Skeletal muscle cell (primary cell): ENCODE measurements at regions not wholly inside any gene's neighbourhood (a gene's known extent, or its start where the extent isn't known, plus 50 kb on each side); places are given as distances from the start of the nearest gene placed in this dataset.
"Not testable (repeated sequence)": the region's sequence is repeated elsewhere in the genome, so short reads cannot be mapped to it uniquely, and the experiment has no call there.

Source experiments
- DNase-seq: peaks from one replicate; pipeline ENCODE4 v3.0.0-alpha.2; 2010; ENCODE audit warnings: low read depth
- H3K4me3 ChIP-seq: 2 replicates; pipeline ENCODE4 v1.5.1; 2011; ENCODE audit warnings: low read depth, mild to moderate bottlenecking, control low read depth, low read length, moderate library complexity

GRCh38 chr18:8526332-8526731, 82.9 kb upstream of the RAB12 start:
- no peak for DNase-seq
- no peak overlapping the region for H3K4me3 ChIP-seq

DNA sequence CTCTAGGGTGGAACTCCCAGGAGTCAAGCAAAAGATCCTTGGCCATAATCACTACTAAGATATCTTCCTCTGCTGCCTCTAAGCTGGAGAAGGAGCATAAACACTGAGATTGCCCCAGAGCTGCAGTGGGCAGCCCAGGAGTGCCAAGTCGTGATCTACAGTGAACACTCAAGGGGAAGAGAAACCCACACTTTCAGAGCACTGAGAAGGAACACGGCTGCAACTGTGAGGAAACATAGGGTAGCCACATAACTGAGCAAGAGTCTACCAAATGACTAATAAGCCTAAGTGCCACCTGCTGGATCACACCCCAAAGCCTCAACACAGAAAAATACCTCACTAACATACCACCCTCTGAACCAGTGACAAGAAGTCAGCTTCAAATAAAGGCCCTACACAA, 79.6 kb upstream of the RAB12 start:
- DNase-seq, result no peak
- H3K4me3 ChIP-seq, result no peak overlapping the region

DNA sequence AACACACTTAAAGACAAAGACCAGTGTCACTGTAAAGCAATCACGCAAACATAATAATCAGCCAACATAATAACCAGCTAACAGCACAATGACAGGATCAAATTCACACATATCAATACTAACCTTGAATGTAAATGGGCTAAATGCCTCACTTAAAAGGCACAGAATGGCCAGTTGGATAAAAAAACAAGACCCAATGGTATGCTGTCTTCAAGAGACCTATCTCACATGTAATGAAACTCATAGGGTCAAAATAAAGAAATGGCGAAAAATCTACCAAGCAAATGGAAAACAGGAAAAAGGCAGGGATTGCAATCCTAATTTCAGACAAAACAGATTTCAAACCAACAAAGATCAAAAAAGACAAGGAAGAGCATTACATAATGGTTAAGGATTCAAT, 78.2 kb upstream of the RAB12 start:
- not testable (repeated sequence) for H3K4me3 ChIP-seq, DNase-seq

- no peak for DNase-seq
- H3K4me3 ChIP-seq, result no peak overlapping the region
These were observed 73.0 kb upstream of the RAB12 start for GRCh38 chr18:8536231-8536630.

DNA sequence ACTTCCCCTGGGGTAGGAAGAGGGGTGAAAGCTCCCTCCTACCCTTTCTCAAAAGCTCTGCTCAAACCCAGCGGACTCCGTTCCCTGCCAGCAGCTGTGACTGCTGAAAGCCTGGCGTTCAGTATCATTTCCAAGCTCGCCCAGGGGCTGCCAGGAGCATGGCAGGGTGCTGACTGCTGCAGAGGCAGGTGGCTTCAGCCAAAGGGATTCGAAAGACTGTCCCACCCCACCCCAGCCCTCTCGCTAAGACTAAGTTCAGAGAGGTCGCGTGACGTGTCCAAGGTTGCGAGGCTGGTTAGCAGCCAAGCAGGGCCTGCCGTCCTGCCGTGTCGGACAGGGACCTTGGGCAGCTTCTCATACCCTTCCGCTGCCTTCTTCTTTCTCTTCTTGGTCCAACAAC, 72.3 kb upstream of the RAB12 start:
- DNase-seq, result no peak
- H3K4me3 ChIP-seq, result no peak overlapping the region

DNA sequence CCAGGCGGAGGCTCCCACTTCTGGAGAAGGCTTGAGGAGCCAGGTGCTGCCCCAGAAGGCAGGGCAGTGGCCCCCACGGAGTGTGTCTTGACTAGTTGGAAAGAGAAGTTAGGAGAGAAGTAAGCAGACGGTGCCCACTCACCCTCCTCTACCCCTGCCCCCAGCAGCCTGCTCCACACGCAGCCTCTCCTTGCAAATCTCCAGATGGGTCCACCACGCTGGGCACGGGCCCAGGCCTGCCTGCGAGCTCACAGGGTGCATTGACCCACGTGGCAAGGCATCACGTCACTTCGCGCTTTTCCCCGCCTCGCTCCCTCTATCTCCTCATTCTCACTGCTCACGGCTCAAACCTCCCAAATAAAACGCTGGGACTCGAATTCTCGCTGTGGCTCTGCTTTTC, 71.8 kb upstream of the RAB12 start:
- no peak overlapping the region for H3K4me3 ChIP-seq
- no peak for DNase-seq

DNA sequence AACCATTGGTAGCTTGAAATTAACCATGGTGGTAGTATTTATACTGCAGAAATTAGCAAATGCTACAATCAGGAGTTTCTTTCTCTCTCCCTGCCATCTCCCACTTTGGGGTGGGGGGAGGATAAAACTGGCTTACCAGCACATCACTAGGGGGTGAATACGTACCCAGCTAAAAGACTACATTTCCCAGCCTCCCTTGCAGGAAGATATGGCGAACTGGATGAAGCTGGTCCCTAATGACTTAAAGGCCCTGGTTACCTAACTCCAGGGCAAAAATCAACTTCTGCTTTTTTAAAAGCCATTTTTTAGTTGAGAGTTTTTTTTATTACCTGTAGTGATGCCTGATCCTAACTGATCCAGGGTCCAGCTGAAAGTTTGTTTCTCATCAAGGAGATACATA, 70.3 kb upstream of the RAB12 start:
- no peak for DNase-seq
- no peak overlapping the region for H3K4me3 ChIP-seq

GRCh38 chr18:8546677-8547076, 62.6 kb upstream of the RAB12 start:
- H3K4me3 ChIP-seq, result no peak overlapping the region
- no peak for DNase-seq

GRCh38 chr18:8548186-8548585, 61.1 kb upstream of the RAB12 start:
- H3K4me3 ChIP-seq, result no peak overlapping the region
- peak; percentile 1 for DNase-seq

- H3K4me3 ChIP-seq, result no peak overlapping the region
- no peak for DNase-seq
These were observed 59.9 kb upstream of the RAB12 start for GRCh38 chr18:8549254-8549757.

- H3K4me3 ChIP-seq, result no peak overlapping the region
- DNase-seq, result no peak
These were observed 57.1 kb upstream of the RAB12 start for GRCh38 chr18:8552151-8552550.

DNA sequence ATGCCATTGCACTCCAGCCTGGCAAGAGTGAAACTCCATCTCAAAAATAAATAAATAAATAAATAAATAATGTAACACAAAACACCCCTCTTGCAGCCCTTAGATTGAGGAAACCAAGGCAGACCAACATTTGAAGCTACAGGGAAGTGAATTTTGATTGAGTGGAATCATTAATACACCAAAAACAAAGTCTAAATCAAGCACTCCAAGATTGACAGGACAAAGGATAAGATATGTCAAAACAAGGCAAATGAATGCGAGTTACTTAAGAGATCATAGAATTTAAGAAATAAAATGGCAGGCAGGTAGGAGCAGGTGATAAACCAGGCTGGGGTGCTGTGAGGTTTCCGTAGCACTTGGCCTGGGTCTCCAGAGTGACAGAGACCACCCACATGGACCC, 54.9 kb upstream of the RAB12 start:
- H3K4me3 ChIP-seq, result no peak overlapping the region
- DNase-seq, result no peak

GRCh38 chr18:8556424-8556823, 52.8 kb upstream of the RAB12 start:
- no peak overlapping the region for H3K4me3 ChIP-seq
- DNase-seq, result no peak
